ENCODE measurements at regions not wholly inside any gene's neighbourhood (a gene's known extent, or its start where the extent isn't known, plus 50 kb on each side); places are given as distances from the start of the nearest gene placed in this dataset.

DNA sequence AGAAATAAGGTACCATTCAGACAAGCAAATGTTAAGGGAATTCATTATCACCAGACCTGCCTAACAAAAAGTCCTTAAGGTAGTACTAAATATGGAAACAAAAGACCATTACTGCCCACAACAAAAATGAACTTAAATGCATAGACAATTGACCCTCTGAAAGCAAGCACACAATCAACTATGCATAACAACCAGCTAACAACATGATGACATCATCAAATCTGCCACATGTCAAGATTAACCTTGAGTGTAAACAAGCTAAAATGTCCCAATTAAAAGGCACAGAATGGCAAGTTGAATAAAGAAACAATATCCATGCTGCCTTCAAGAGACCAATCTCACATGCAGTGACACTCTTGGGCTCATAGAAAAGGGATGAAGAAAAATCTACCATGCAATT is 160.7 kb upstream of the CPXCR1 start:
- Histone ChIP-seq H3K4me1 (ENCODE audit: control insufficient read depth in 4 of 4, insufficient read depth in 4 of 4, low read length in 3 of 4) (peaks cover 0 to 4% (median 0%) of the 10 kb centered on the region in 4 donors), H3K27me3 (ENCODE audit: control insufficient read depth in 4 of 4, insufficient read depth in 4 of 4, low read length in 3 of 4) (no peaks in the 10 kb centered on the region), H3K27ac (ENCODE audit: low read depth in 1 of 2, low read length in 2 of 2) (no peak overlapping the region), H3K9me3 (ENCODE audit: control insufficient read depth in 4 of 4, low read length in 3 of 4) (peaks cover 0 to 7% (median 0%) of the 10 kb centered on the region in 4 donors), H3K9ac (ENCODE audit: low read depth in 1 of 2, low read length in 2 of 2) (no peak overlapping the region), H3K4me3 (ENCODE audit: low read depth in 1 of 3, low read length in 3 of 3) (no peak overlapping the region), H3K36me3 (ENCODE audit: control insufficient read depth in 4 of 4, insufficient read depth in 3 of 4, low read depth in 1 of 4, low read length in 3 of 4) (no peaks in the 10 kb centered on the region)
- TF ChIP-seq HNF4G (IDR thresholded peaks at IDR 0.05) (no peak), JUND (IDR thresholded peaks at IDR 0.05) (no peak), NR2F2 (IDR thresholded peaks at IDR 0.05) (no peak), RXRA (IDR thresholded peaks at IDR 0.05) (no peak), YY1 (IDR thresholded peaks at IDR 0.05) (no peak), TAF1 (conservative IDR thresholded peaks at IDR 0.05) (no peak), HNF4A (conservative IDR thresholded peaks at IDR 0.05) (no peak), ATF3 (IDR thresholded peaks at IDR 0.05) (no peak), CTCF (IDR thresholded peaks at IDR 0.05; ENCODE audit: low read depth, low read length, missing input control) (no peak), FOXA2 (IDR thresholded peaks at IDR 0.05) (no peak), GABPA (IDR thresholded peaks at IDR 0.05 in 1 of 2, conservative IDR thresholded peaks at IDR 0.05 in 1 of 2) (no peak), FOXA1 (IDR thresholded peaks at IDR 0.05) (no peak), RAD21 (IDR thresholded peaks at IDR 0.05) (no peak), EGR1 (IDR thresholded peaks at IDR 0.05; ENCODE audit: low read depth in 2 of 2) (no peak), SP1 (IDR thresholded peaks at IDR 0.05) (no peak)
- TF ChIP-seq, protein P1, sequence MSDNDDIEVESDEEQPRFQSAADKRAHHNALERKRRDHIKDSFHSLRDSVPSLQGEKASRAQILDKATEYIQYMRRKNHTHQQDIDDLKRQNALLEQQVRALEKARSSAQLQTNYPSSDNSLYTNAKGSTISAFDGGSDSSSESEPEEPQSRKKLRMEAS (IDR thresholded peaks at IDR 0.05) = no peak
- TF ChIP-seq, protein P2, sequence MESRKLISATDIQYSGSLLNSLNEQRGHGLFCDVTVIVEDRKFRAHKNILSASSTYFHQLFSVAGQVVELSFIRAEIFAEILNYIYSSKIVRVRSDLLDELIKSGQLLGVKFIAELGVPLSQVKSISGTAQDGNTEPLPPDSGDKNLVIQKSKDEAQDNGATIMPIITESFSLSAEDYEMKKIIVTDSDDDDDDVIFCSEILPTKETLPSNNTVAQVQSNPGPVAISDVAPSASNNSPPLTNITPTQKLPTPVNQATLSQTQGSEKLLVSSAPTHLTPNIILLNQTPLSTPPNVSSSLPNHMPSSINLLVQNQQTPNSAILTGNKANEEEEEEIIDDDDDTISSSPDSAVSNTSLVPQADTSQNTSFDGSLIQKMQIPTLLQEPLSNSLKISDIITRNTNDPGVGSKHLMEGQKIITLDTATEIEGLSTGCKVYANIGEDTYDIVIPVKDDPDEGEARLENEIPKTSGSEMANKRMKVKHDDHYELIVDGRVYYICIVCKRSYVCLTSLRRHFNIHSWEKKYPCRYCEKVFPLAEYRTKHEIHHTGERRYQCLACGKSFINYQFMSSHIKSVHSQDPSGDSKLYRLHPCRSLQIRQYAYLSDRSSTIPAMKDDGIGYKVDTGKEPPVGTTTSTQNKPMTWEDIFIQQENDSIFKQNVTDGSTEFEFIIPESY (IDR thresholded peaks at IDR 0.05) = no peak
- DNase-seq (ENCODE audit: low spot score) = no peak

DNA sequence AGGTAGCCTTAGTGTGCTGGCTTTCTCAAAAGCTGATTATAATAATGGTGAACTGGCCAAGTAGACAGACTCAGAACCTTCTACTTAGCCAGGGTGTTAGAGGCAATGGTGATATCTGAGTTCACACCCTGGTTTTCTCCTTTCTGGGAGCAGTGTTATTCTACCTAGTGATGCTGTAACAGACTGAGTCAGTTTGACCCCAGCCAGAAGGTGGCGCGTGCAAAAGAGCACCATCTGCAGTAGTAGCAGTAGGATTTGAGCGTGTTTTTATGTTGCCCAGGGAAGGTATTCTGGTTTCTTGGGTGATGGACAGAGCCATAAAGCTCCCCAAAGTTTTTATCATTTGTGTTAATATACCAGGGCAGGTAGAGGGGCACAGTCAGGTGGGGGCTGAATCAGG is 143.8 kb upstream of the CPXCR1 start:
- Histone ChIP-seq H3K4me1 (ENCODE audit: control insufficient read depth in 4 of 4, insufficient read depth in 4 of 4, low read length in 3 of 4) (peaks cover 0 to 7% (median 2%) of the 10 kb centered on the region in 4 donors), H3K9me3 (ENCODE audit: control insufficient read depth in 4 of 4, low read length in 3 of 4) (peaks cover 0 to 2% (median 0%) of the 10 kb centered on the region in 4 donors), H3K27ac (ENCODE audit: low read depth in 1 of 2, low read length in 2 of 2) (no peak overlapping the region), H3K27me3 (ENCODE audit: control insufficient read depth in 4 of 4, insufficient read depth in 4 of 4, low read length in 3 of 4) (no peaks in the 10 kb centered on the region), H3K4me3 (ENCODE audit: low read depth in 1 of 3, low read length in 3 of 3) (no peak overlapping the region), H3K36me3 (ENCODE audit: control insufficient read depth in 4 of 4, insufficient read depth in 3 of 4, low read depth in 1 of 4, low read length in 3 of 4) (no peaks in the 10 kb centered on the region), H3K9ac (ENCODE audit: low read depth in 1 of 2, low read length in 2 of 2) (no peak overlapping the region)
- TF ChIP-seq GABPA (IDR thresholded peaks at IDR 0.05 in 1 of 2, conservative IDR thresholded peaks at IDR 0.05 in 1 of 2) (no peak), RAD21 (IDR thresholded peaks at IDR 0.05) (peak in 1 of 2 donors; percentile 11)
- WGBS = 93% methylated on average over 3 of the region's 3 CpGs
- DNase-seq (ENCODE audit: low spot score) = no peak

All from liver (tissue), 8 donors.